ENCODE measurements at regions not wholly inside any gene's neighbourhood (a gene's known extent, or its start where the extent isn't known, plus 50 kb on each side); places are given as distances from the start of the nearest gene placed in this dataset.

GRCh38 chr5:1946776-1947175 is 64.1 kb upstream of the IRX4 start:
- Histone ChIP-seq H3K36me3 (ENCODE audit: control insufficient read depth in 2 of 4, insufficient read depth in 4 of 4, low read length in 3 of 4) (no peaks in the 10 kb centered on the region), H3K4ac (replicated peaks; ENCODE audit: insufficient read length, low read depth, low read length) (no peak overlapping the region), H3K14ac (ENCODE audit: insufficient read length) (no peak overlapping the region), H3K4me2 (ENCODE audit: insufficient read depth in 1 of 2, low read depth in 2 of 2, low read length in 2 of 2) (no peak overlapping the region), H3K9me3 (ENCODE audit: insufficient read depth in 2 of 2, low read depth in 1 of 2, low read length in 1 of 2) (no peaks in the 10 kb centered on the region), H3K79me2 (ENCODE audit: control insufficient read depth in 1 of 2, insufficient read depth in 2 of 2, low read length in 2 of 2) (no peaks in the 10 kb centered on the region), H2BK120ac (replicated peaks; ENCODE audit: low read depth, low read length) (no peak overlapping the region), H3K4me1 (replicated peaks in 1 of 4; ENCODE audit: control insufficient read depth in 3 of 4, insufficient read depth in 4 of 4, low read length in 3 of 4) (peaks cover 0 to 5% (median 3%) of the 10 kb centered on the region in 4 experiments; a peak in 2 of 7 replicates), H3K9ac (replicated peaks in 1 of 4; ENCODE audit: extremely low read depth in 1 of 4, low read depth in 3 of 4, low read length in 3 of 4) (no peak overlapping the region), H3K18ac (ENCODE audit: extremely low read depth, low read length) (no peak overlapping the region), H2BK15ac (ENCODE audit: low read length) (no peak overlapping the region), H2BK5ac (ENCODE audit: low read depth, low read length) (no peak overlapping the region), H2AK5ac (ENCODE audit: low read depth, low read length) (no peak overlapping the region), H4K20me1 (replicated peaks in 1 of 2; ENCODE audit: control insufficient read depth in 1 of 2, insufficient read depth in 2 of 2, low read length in 2 of 2) (no peaks in the 10 kb centered on the region), H2BK12ac (ENCODE audit: low read depth, low read length) (no peak overlapping the region), H3K27ac (ENCODE audit: low read depth, low read length) (no peak overlapping the region), H4K91ac (replicated peaks; ENCODE audit: insufficient read length, low read length) (no peak overlapping the region), H3K27me3 (replicated peaks in 1 of 4; ENCODE audit: control insufficient read depth in 3 of 4, extremely low read depth in 1 of 4, insufficient read depth in 3 of 4, low read length in 3 of 4) (peaks cover 0 to 4% (median 1%) of the 10 kb centered on the region in 4 experiments; a peak in 3 of 7 replicates), H2BK20ac (ENCODE audit: low read length) (no peak overlapping the region), H2AFZ (ENCODE audit: low read length) (no peak overlapping the region), H4K8ac (ENCODE audit: extremely low read depth, insufficient read depth, low read length) (no peak overlapping the region), H3K79me1 (ENCODE audit: low read depth, low read length) (no peaks in the 10 kb centered on the region), H3K56ac (replicated peaks; ENCODE audit: insufficient read length, low read depth, low read length) (no peak overlapping the region), H3K4me3 (ENCODE audit: extremely low read depth in 1 of 4, insufficient read depth in 2 of 4, low read depth in 3 of 4, low read length in 4 of 4) (no peak overlapping the region), H3K23me2 (ENCODE audit: low read depth, low read length) (0 out of 2 replicates have a peak, but pooled peaks cover 2% of the 10 kb centered on the region), H4K5ac (ENCODE audit: insufficient read length, low read depth, low read length) (no peak overlapping the region), H3K23ac (ENCODE audit: insufficient read length) (no peak overlapping the region)
- FAIRE-seq, result no peak
- ChIA-PET CTCF (ENCODE audit: partially characterized antibody) (interaction anchor here (0.6 to 1.5 kb wide), 6 partner anchors 15 to 211 kb away, joined by 3 to 6 read pairs (median 4); no protein-coding TSS in a partner anchor), POLR2A (ENCODE audit: partially characterized antibody) (no interaction called here)
- 91% methylated on average over 9 of the region's 13 CpGs; no CpG with 5 or more reads in 1 of the 2 experiments for WGBS, 2 experiments (ENCODE audit: extremely low coverage in 1 of 2, insufficient coverage in 1 of 2, insufficient read length in 1 of 2, insufficient replicate concordance in 2 of 2, low coverage in 1 of 2, low lambda C conversion rate in 2 of 2, missing lambda C conversion rate in 1 of 2)
- no peak for DNase-seq (ENCODE audit: low read depth in 1 of 2, low spot score in 2 of 2)
- TF ChIP-seq SP4 (IDR thresholded peaks at IDR 0.05; ENCODE audit: low read length) (no peak), MAX (IDR thresholded peaks at IDR 0.05) (no peak), KDM1A (IDR thresholded peaks at IDR 0.05; ENCODE audit: borderline replicate concordance, low read length) (no peak), BACH1 (IDR thresholded peaks at IDR 0.05; ENCODE audit: low read length) (no peak), USF2 (IDR thresholded peaks at IDR 0.05; ENCODE audit: low read length) (no peak), HDAC2 (IDR thresholded peaks at IDR 0.05; ENCODE audit: borderline replicate concordance in 1 of 2, low read depth in 2 of 2, low read length in 2 of 2) (no peak), TAF7 (optimal IDR thresholded peaks at IDR 0.05; ENCODE audit: borderline replicate concordance, low read depth, low read length) (no peak), SAP30 (IDR thresholded peaks at IDR 0.05; ENCODE audit: insufficient read depth, insufficient replicate concordance, low read length) (no peak), CBX8 (IDR thresholded peaks at IDR 0.05; ENCODE audit: borderline replicate concordance, low read depth, low read length) (no peak), ATF2 (IDR thresholded peaks at IDR 0.05; ENCODE audit: low read length) (no peak)

All from H1 (cell line).